Fibroblast of lung (primary cell): ENCODE measurements at regions not wholly inside any gene's neighbourhood (a gene's known extent, or its start where the extent isn't known, plus 50 kb on each side); places are given as distances from the start of the nearest gene placed in this dataset.

Source experiments
- DNase-seq, 2 donors: peaks; one replicate each; pipeline versions ENCODE4 v3.0.0 to v3.0.0-alpha.2; 2010; ENCODE audit warnings: low read depth in 2 of 2
- H2AFZ ChIP-seq: 2 replicates; pipeline ENCODE4 v1.5.1; 2012; ENCODE audit warnings: low read length, control low read depth, inconsistent platforms
- H3K27ac ChIP-seq: 2 replicates; pipeline ENCODE4 v1.5.1; 2011; ENCODE audit warnings: low read length, control low read depth; ENCODE audit not compliant: insufficient read depth
- H3K27me3 ChIP-seq: 2 replicates; pipeline ENCODE4 v1.5.1; 2011; ENCODE audit warnings: mild to moderate bottlenecking, low read length; ENCODE audit not compliant: control insufficient read depth, insufficient read depth
- H3K36me3 ChIP-seq: 2 replicates; pipeline ENCODE4 v1.5.1; 2011; ENCODE audit warnings: low read length; ENCODE audit not compliant: control insufficient read depth, insufficient read depth
- H3K4me1 ChIP-seq: 2 replicates; pipeline ENCODE4 v1.5.1; 2011; ENCODE audit warnings: low read length; ENCODE audit not compliant: control insufficient read depth, insufficient read depth; ENCODE audit errors: extremely low read depth
- H3K4me2 ChIP-seq: 2 replicates; pipeline ENCODE4 v1.5.1; 2011; ENCODE audit warnings: low read length, control low read depth; ENCODE audit not compliant: insufficient read depth; ENCODE audit errors: extremely low read depth
- H3K4me3 ChIP-seq, 4 experiments: fragments of 200-600 bp in 1 of 4; sonication (generic) in 1 of 4; replicated peaks in 1 of 4; 2 replicates each; pipeline ENCODE4 v1.5.1; 2011 to 2016; ENCODE audit warnings: low read length in 4 of 4, low read depth in 3 of 4, mild to moderate bottlenecking in 3 of 4, control low read depth in 2 of 4, inconsistent platforms in 1 of 4, mixed read lengths in 1 of 4; ENCODE audit not compliant: insufficient read depth in 1 of 4; ENCODE audit errors: control extremely low read depth in 1 of 4
- H3K79me2 ChIP-seq: 2 replicates; pipeline ENCODE4 v1.5.1; 2012; ENCODE audit warnings: mild to moderate bottlenecking, low read length, inconsistent platforms; ENCODE audit not compliant: control insufficient read depth, insufficient read depth
- H3K9ac ChIP-seq: 2 replicates; pipeline ENCODE4 v1.5.1; 2011; ENCODE audit warnings: mild to moderate bottlenecking, low read length, control low read depth; ENCODE audit not compliant: insufficient read depth
- H3K9me3 ChIP-seq: 2 replicates; pipeline ENCODE4 v1.5.1; 2012; ENCODE audit warnings: low read depth, low read length; ENCODE audit not compliant: control insufficient read depth, insufficient read depth
- H4K20me1 ChIP-seq: 2 replicates; pipeline ENCODE4 v1.5.1; 2011; ENCODE audit warnings: low read length; ENCODE audit not compliant: control insufficient read depth, insufficient read depth; ENCODE audit errors: extremely low read depth
- CTCF ChIP-seq, 2 donors: IDR thresholded peaks in 1 of 2; conservative IDR thresholded peaks in 1 of 2; 1 replicate in 1 of 2; 2 replicates in 1 of 2; pipeline ENCODE4 v1.5.1; 2011 to 2012; ENCODE audit warnings: low read length in 2 of 2, control low read depth in 1 of 2, inconsistent platforms in 1 of 2, low read depth in 1 of 2, mild to moderate bottlenecking in 1 of 2
- EZH2 ChIP-seq: IDR thresholded peaks from 2 replicates; pipeline ENCODE4 v1.5.1; 2012; ENCODE audit warnings: low read length, control low read depth, mild to moderate bottlenecking; ENCODE audit errors: missing control alignments

DNA sequence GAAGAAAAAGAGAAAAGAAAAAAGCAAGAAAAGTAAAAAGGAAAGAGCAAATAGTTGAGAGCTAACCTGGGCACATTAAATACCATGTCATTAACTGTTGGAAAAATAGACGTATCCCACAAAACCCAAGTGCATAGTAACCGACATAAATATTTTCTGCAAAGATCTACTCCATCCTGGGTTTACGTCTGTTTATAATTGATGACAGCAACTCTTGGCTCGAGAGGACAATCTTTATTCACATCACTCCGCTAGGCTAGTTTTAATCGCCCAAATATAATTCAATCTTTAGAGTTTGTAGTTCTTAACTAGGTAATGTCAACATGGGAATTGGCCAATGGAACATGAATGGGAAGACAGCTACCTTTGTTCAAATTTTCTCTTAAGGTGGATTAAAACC, 321.7 kb upstream of the TNC start:
- Histone ChIP-seq H3K4me1 (no peaks in the 10 kb centered on the region), H3K79me2 (no peaks in the 10 kb centered on the region), H3K4me3 (no peak overlapping the region), H3K27me3 (no peaks in the 10 kb centered on the region), H4K20me1 (no peaks in the 10 kb centered on the region), H3K4me2 (no peak overlapping the region), H2AFZ (no peak overlapping the region), H3K9me3 (no peaks in the 10 kb centered on the region), H3K27ac (no peak overlapping the region), H3K9ac (no peak overlapping the region), H3K36me3 (no peaks in the 10 kb centered on the region)
- no peak for DNase-seq
- TF ChIP-seq CTCF (conservative IDR thresholded peaks at IDR 0.05 in 1 of 2, IDR thresholded peaks at IDR 0.05 in 1 of 2; ENCODE audit: low read depth in 1 of 2, low read length in 2 of 2) (no peak), EZH2 (no peak)

DNA sequence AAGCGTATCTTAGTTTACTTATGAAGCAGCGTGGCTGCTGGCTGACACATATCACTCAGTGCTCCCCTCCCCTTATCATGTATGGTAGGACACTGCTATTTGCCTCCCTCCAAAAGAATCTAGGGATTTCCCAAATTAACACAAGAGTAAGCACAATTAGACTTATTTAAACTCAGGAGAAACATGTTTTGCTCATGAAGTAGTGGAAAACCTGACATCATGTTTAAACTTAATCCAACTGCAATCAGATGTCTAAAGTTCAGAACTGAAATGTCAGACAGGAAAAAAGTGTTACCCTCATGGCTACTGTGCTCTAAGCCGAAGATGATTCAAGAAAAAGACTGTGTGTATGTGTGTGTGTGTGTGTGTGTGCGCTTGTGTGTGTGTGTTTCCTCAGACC, 324.1 kb upstream of the TNC start:
- Histone ChIP-seq H2AFZ (no peak overlapping the region), H3K4me2 (no peak overlapping the region), H3K79me2 (no peaks in the 10 kb centered on the region), H3K4me1 (peaks cover 3% of the 10 kb centered on the region), H3K9me3 (no peaks in the 10 kb centered on the region), H3K27ac (no peak overlapping the region), H3K27me3 (no peaks in the 10 kb centered on the region), H3K36me3 (no peaks in the 10 kb centered on the region), H3K9ac (no peak overlapping the region), H4K20me1 (no peaks in the 10 kb centered on the region), H3K4me3 (no peak overlapping the region)
- peak; percentile 28 to 72 for DNase-seq
- TF ChIP-seq EZH2: no peak
- no peak for TF ChIP-seq CTCF (conservative IDR thresholded peaks at IDR 0.05 in 1 of 2, IDR thresholded peaks at IDR 0.05 in 1 of 2; ENCODE audit: low read depth in 1 of 2, low read length in 2 of 2)

GRCh38 chr9:115443890-115444289, 325.9 kb upstream of the TNC start:
- DNase-seq: no peak
- Histone ChIP-seq H3K36me3 (no peaks in the 10 kb centered on the region), H3K9me3 (no peaks in the 10 kb centered on the region), H3K27ac (no peak overlapping the region), H3K79me2 (no peaks in the 10 kb centered on the region), H2AFZ (no peak overlapping the region), H3K27me3 (no peaks in the 10 kb centered on the region), H4K20me1 (no peaks in the 10 kb centered on the region), H3K4me2 (no peak overlapping the region), H3K4me3 (no peak overlapping the region), H3K4me1 (peaks cover 3% of the 10 kb centered on the region), H3K9ac (no peak overlapping the region)
- TF ChIP-seq CTCF (conservative IDR thresholded peaks at IDR 0.05 in 1 of 2, IDR thresholded peaks at IDR 0.05 in 1 of 2; ENCODE audit: low read depth in 1 of 2, low read length in 2 of 2) (no peak), EZH2 (no peak)
